Gastrocnemius medialis (tissue), 4 donors: ENCODE measurements at regions not wholly inside any gene's neighbourhood (a gene's known extent, or its start where the extent isn't known, plus 50 kb on each side); places are given as distances from the start of the nearest gene placed in this dataset.
A peak's percentile ranks its signal among the peaks of the same experiment; 100 is the strongest.

Experiments
- ATAC-seq, 2 donors: fragments of 150-250 bp; one replicate each; pipeline ENCODE4 v1.9.1; 2016
- DNase-seq, 2 donors: peaks; one replicate each; pipeline ENCODE4 v3.0.0-alpha.2; 2019
- H3K27ac ChIP-seq, 4 donors: fragments of 200-600 bp; sonication (generic); 1 replicate in 1 of 4; 2 replicates in 3 of 4; pipeline ENCODE4 v1.5.1; 2016 to 2018; ENCODE audit warnings: mild to moderate bottlenecking in 2 of 4, moderate library complexity in 1 of 4
- H3K27me3 ChIP-seq, 3 donors: fragments of 200-600 bp; sonication (generic) in 2 of 3; 1 replicate in 1 of 3; 2 replicates in 2 of 3; pipeline versions ENCODE4 v1.5.1 to v1.6.0; 2016 to 2019; ENCODE audit warnings: mild to moderate bottlenecking in 1 of 3, moderate library complexity in 1 of 3
- H3K36me3 ChIP-seq, 2 donors: fragments of 200-600 bp; sonication (generic) in 1 of 2; one replicate each; pipeline ENCODE4 v1.5.1; 2017 to 2018
- H3K4me1 ChIP-seq, 2 donors: fragments of 200-600 bp; sonication (generic) in 1 of 2; one replicate each; pipeline ENCODE4 v1.5.1; 2016 to 2017; ENCODE audit warnings: mild to moderate bottlenecking in 2 of 2
- H3K4me3 ChIP-seq, 4 donors: fragments of 200-600 bp; sonication (generic) in 3 of 4; 1 replicate in 1 of 4; 2 replicates in 3 of 4; pipeline ENCODE4 v1.5.1; 2016 to 2019; ENCODE audit warnings: mild to moderate bottlenecking in 2 of 4
- H3K9me3 ChIP-seq, 3 donors: fragments of 200-600 bp; sonication (generic) in 2 of 3; 1 replicate in 1 of 3; 2 replicates in 2 of 3; pipeline ENCODE4 v1.5.1; 2016 to 2019
- POLR2A ChIP-seq, 2 donors: fragments of 450-650 bp; IDR thresholded peaks; one replicate each; pipeline ENCODE4 v1.6.1; 2017; ENCODE audit warnings: antibody characterized with exemption in 2 of 2, mild to moderate bottlenecking in 2 of 2, moderate library complexity in 2 of 2
- in situ Hi-C, 4 donors: fragments of 200-750 bp; cut with MboI; loops; one replicate each; pipeline versions ENCODE4 v1.15.0 to v1.8.0; 2017; ENCODE audit warnings: low sequenced_read_pairs in 4 of 4
- intact Hi-C: fragments of 100-400 bp; cut with DNase I; formaldehyde crosslinking; loops from one replicate; pipeline ENCODE4 v1.15.1; 2023; ENCODE audit warnings: low total_unique reads
- TF ChIP-seq, protein P1 (sequence below), 5 experiments: fragments of 450-650 bp in 3 of 5; fragments of 200-600 bp in 2 of 5; sonication (generic) in 2 of 5; IDR thresholded peaks in 4 of 5; conservative IDR thresholded peaks in 1 of 5; 1 replicate in 4 of 5; 2 replicates in 1 of 5; pipeline ENCODE4 v1.5.1; 2016 to 2019; ENCODE audit warnings: antibody characterized with exemption in 5 of 5, mild to moderate bottlenecking in 3 of 5, moderate library complexity in 3 of 5

DNA sequence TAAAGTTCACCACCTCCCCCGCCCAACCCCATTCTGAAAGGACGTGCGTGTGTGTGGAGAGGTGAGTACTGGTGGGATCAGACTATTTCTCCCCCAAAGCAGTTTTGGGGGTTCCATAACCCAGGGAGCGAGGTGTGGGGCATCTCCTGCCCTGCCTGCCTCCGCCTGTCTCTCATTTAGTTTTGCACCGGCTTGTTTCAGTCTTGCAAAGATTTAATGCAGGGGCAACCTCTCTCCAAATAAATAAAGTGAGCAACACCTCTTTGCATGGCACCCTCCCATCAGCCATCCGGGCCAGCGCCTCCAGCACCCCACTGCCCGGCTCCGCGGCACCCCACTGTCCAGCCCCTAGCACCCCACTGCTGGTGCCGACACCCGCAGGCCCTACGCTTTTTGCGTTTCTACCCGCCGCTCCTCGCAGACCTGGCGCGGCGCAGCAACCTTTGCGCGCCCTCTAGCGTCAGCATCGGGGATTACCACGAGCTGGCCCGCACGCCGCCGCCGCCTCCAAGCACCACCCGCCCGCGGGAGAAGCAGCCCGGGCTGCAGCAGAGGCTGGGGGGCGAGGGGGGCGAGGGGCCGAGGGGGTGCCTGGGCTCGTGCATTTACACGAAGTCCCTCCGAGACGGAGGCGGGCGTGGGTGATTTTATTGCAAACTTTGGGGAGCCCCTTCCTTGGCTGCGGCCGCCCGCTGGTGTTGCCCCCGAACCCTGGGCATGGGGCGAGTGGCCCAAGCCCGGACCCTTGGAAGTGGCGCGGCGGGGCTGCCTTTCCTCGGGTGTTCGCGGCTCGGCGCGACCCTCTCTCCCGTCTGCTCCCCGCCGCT is 55.8 kb upstream of the VRK1 start:
- peak overlapping the region; percentile 34 to 53 (median 38) for H3K4me3 ChIP-seq
- ATAC-seq = peak in 1 of 2 donors; percentile 33
- H3K4me1 ChIP-seq = peaks cover 0 to 3% of the 10 kb centered on the region in 2 donors
- no peak for TF ChIP-seq POLR2A (IDR thresholded peaks at IDR 0.05)
- TF ChIP-seq, protein P1, sequence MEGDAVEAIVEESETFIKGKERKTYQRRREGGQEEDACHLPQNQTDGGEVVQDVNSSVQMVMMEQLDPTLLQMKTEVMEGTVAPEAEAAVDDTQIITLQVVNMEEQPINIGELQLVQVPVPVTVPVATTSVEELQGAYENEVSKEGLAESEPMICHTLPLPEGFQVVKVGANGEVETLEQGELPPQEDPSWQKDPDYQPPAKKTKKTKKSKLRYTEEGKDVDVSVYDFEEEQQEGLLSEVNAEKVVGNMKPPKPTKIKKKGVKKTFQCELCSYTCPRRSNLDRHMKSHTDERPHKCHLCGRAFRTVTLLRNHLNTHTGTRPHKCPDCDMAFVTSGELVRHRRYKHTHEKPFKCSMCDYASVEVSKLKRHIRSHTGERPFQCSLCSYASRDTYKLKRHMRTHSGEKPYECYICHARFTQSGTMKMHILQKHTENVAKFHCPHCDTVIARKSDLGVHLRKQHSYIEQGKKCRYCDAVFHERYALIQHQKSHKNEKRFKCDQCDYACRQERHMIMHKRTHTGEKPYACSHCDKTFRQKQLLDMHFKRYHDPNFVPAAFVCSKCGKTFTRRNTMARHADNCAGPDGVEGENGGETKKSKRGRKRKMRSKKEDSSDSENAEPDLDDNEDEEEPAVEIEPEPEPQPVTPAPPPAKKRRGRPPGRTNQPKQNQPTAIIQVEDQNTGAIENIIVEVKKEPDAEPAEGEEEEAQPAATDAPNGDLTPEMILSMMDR (IDR thresholded peaks at IDR 0.05 in 4 of 5, conservative IDR thresholded peaks at IDR 0.05 in 1 of 5) = peak; percentile 49 to 86 (median 62)
- peaks cover 46 to 58% (median 50%) of the 10 kb centered on the region in 3 donors for H3K27me3 ChIP-seq
- in situ Hi-C loops = loop anchor here in 1 of 4 donors (25.0 kb wide), 1 partner anchor 179 kb away; no protein-coding TSS in a partner anchor
- H3K9me3 ChIP-seq = no peaks in the 10 kb centered on the region
- no peaks in the 10 kb centered on the region for H3K36me3 ChIP-seq
- intact Hi-C loops = loop anchor here (5.0 kb wide), 1 partner anchor 174 kb away; no protein-coding TSS in a partner anchor
- H3K27ac ChIP-seq = no peak overlapping the region
- DNase-seq = peak in 1 of 2 donors; percentile 13

DNA sequence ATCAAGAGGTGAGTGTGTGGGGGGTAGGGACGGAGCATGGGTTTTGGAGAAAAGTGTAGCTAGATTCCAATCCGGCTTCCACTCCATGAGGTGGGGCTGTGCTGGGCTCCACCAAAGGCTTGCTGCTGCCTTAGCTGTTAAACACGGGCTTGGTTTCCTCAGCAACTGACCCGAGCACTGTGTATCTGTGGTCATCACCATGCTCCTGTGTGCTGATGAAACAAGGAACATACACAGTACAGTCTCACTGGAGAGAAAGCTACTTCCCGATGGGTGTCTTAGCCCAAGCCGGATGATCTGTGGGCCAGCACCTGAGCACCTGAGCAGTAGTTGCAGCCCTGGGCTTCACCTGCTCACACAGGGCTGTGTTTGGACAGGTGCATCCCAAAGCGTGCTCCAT is 52.9 kb upstream of the VRK1 start:
- no peak for TF ChIP-seq POLR2A (IDR thresholded peaks at IDR 0.05)
- TF ChIP-seq, protein P1 (IDR thresholded peaks at IDR 0.05 in 4 of 5, conservative IDR thresholded peaks at IDR 0.05 in 1 of 5) = no peak
- H3K9me3 ChIP-seq = no peaks in the 10 kb centered on the region
- in situ Hi-C loops (loop anchor here in 1 of 4 donors (25.0 kb wide), 1 partner anchor 182 kb away; no protein-coding TSS in a partner anchor), intact Hi-C loops (loop anchor here (5.0 kb wide), 1 partner anchor 177 kb away; no protein-coding TSS in a partner anchor)
- H3K27me3 ChIP-seq = peaks cover 26 to 42% (median 33%) of the 10 kb centered on the region in 3 donors
- no peak for DNase-seq
- peaks cover 0 to 3% of the 10 kb centered on the region in 2 donors for H3K4me1 ChIP-seq
- no peak for ATAC-seq
- no peaks in the 10 kb centered on the region for H3K36me3 ChIP-seq
- H3K4me3 ChIP-seq = no peak overlapping the region
- H3K27ac ChIP-seq = no peak overlapping the region

DNA sequence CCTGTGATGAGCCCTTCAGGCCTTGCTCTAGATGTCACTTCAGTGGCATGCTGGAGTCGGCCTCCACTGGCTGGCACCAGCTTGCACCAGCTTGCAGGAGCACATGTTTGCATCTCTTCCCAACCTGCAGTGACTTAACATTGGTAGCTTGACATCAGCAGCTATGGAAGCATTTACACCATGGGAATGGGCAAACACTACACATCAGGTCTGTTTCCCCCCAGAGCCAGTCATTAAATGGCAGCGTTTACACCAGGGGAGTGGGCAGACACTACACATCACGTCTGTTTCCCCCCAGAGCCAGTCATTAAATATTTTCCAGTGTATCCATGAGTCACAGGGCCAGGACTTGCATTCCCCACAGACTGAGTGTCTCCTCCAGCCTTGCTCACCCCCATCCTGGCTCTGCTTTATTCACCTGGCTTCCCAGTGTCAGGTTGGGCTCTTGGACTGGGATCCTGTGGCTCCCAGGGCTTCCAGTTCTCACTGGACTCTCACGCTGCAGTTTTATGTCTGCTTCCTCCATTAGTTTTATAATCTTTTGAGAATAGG is 51.6 kb upstream of the VRK1 start:
- Histone ChIP-seq H3K4me1 (peaks cover 0 to 3% of the 10 kb centered on the region in 2 donors), H3K27me3 (peaks cover 25 to 36% (median 29%) of the 10 kb centered on the region in 3 donors), H3K36me3 (no peaks in the 10 kb centered on the region), H3K27ac (no peak overlapping the region), H3K9me3 (no peaks in the 10 kb centered on the region), H3K4me3 (no peak overlapping the region)
- TF ChIP-seq, protein P1 (IDR thresholded peaks at IDR 0.05 in 4 of 5, conservative IDR thresholded peaks at IDR 0.05 in 1 of 5) = no peak
- no peak for TF ChIP-seq POLR2A (IDR thresholded peaks at IDR 0.05)
- ATAC-seq = no peak
- in situ Hi-C loops (loop anchor here in 1 of 4 donors (25.0 kb wide), 1 partner anchor 183 kb away; no protein-coding TSS in a partner anchor), intact Hi-C loops (no loop called here)
- no peak for DNase-seq

DNA sequence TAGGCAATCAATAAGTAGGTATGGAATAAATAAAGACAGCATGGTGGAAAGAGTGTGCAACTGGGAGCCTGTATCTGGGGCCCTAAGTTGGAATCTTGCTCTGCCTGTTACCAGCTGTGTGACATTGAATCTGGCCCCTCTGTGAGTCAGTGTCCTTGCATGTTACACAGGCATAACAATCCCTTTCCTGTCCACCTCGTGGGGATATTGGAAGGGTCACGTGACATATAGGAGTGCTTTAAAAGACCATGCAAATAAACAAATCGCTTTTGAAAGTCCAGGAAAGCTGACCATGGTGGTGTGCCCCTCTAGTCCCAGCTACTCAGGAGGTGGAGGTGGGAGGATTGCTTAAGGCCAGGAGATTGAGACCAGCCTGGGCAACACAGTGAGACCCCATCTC is 51.1 kb upstream of the VRK1 start:
- H3K27ac ChIP-seq = no peak overlapping the region
- no peak overlapping the region for H3K4me3 ChIP-seq
- no peak for DNase-seq
- ATAC-seq = no peak
- intact Hi-C loops = no loop called here
- H3K9me3 ChIP-seq = no peaks in the 10 kb centered on the region
- peaks cover 20 to 35% (median 29%) of the 10 kb centered on the region in 3 donors for H3K27me3 ChIP-seq
- no peak for TF ChIP-seq POLR2A (IDR thresholded peaks at IDR 0.05)
- TF ChIP-seq, protein P1 (IDR thresholded peaks at IDR 0.05 in 4 of 5, conservative IDR thresholded peaks at IDR 0.05 in 1 of 5) = no peak
- H3K4me1 ChIP-seq = peaks cover 0 to 2% of the 10 kb centered on the region in 2 donors
- in situ Hi-C loops = loop anchor here in 1 of 4 donors (25.0 kb wide), 1 partner anchor 184 kb away; no protein-coding TSS in a partner anchor
- no peaks in the 10 kb centered on the region for H3K36me3 ChIP-seq
